ENCODE measurements at regions not wholly inside any gene's neighbourhood (a gene's known extent, or its start where the extent isn't known, plus 50 kb on each side); places are given as distances from the start of the nearest gene placed in this dataset.

DNA sequence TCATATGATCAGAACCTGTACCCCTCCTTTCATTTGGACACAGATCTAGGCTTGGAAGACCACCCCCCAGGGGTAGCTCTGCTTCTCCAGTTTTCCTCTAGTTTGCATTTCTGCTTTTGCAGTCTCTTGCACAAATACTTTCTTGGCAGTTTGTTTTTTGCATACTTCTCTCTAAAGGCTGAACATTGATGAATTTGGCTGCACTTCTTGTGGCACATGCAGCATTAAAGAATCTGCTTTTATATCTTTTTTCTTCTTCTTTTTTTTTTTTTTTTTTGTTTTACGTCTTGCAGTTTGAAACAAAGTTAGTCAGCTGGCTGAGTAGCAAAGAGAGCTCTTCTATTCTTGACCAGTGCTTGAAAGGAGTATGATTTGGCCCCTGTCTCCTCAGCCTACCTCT, 273.0 kb downstream of the GLUD2 start:
- Histone ChIP-seq H3K4me1 (no peaks in the 10 kb centered on the region), H3K4me3 (no peak overlapping the region), H3K9me3 (no peaks in the 10 kb centered on the region), H3K36me3 (ENCODE audit: low read depth, missing control alignments) (no peaks in the 10 kb centered on the region), H3K27me3 (no peaks in the 10 kb centered on the region), H3K27ac (no peak overlapping the region)
- TF ChIP-seq POLR2A (IDR thresholded peaks at IDR 0.05), result no peak
- TF ChIP-seq, protein P1, sequence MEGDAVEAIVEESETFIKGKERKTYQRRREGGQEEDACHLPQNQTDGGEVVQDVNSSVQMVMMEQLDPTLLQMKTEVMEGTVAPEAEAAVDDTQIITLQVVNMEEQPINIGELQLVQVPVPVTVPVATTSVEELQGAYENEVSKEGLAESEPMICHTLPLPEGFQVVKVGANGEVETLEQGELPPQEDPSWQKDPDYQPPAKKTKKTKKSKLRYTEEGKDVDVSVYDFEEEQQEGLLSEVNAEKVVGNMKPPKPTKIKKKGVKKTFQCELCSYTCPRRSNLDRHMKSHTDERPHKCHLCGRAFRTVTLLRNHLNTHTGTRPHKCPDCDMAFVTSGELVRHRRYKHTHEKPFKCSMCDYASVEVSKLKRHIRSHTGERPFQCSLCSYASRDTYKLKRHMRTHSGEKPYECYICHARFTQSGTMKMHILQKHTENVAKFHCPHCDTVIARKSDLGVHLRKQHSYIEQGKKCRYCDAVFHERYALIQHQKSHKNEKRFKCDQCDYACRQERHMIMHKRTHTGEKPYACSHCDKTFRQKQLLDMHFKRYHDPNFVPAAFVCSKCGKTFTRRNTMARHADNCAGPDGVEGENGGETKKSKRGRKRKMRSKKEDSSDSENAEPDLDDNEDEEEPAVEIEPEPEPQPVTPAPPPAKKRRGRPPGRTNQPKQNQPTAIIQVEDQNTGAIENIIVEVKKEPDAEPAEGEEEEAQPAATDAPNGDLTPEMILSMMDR (IDR thresholded peaks at IDR 0.05), result no peak
- no peak for DNase-seq
- intact Hi-C loops (cut with DNase I; ENCODE audit: low total_unique reads), result no loop called here
- 20 to 30% methylated on average over 1 of the region's 1 CpG for WGBS, 2 donors

GRCh38 chrX:121322159-121322558, 274.7 kb downstream of the GLUD2 start:
- Histone ChIP-seq H3K36me3 (ENCODE audit: low read depth, missing control alignments) (no peaks in the 10 kb centered on the region), H3K4me1 (no peaks in the 10 kb centered on the region), H3K27ac (no peak overlapping the region), H3K9me3 (no peaks in the 10 kb centered on the region), H3K27me3 (no peaks in the 10 kb centered on the region), H3K4me3 (no peak overlapping the region)
- DNase-seq, result no peak
- 75 to 86% methylated on average over 1 of the region's 1 CpG for WGBS, 2 donors
- TF ChIP-seq, protein P1 (IDR thresholded peaks at IDR 0.05), result peak in 1 of 3 experiments; percentile 10
- no peak for TF ChIP-seq POLR2A (IDR thresholded peaks at IDR 0.05)
- intact Hi-C loops (cut with DNase I; ENCODE audit: low total_unique reads), result no loop called here

DNA sequence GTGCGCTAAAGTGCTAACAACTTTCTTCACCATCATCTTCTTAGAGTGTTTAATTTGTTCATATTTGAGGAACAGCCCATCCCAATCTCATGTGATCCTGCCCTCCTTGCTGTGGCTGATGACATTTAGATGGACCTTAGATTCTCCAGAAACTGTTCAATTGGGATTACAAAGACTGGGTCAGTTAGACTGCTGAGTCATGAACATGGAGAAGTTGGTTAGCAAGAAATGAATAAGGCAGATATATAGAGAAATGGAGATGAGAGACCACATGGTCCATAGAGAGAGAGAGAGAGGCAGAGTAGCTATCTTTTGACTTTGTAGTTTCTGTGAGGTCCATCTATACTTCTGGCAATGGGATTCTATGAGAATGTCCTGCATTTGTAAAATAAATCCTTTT, 275.9 kb downstream of the GLUD2 start:
- no peaks in the 10 kb centered on the region for H3K4me1 ChIP-seq
- WGBS, 2 donors, result 92 to 94% methylated on average over 1 of the region's 1 CpG
- no peaks in the 10 kb centered on the region for H3K9me3 ChIP-seq
- H3K36me3 ChIP-seq (ENCODE audit: low read depth, missing control alignments), result no peaks in the 10 kb centered on the region
- TF ChIP-seq, protein P1 (IDR thresholded peaks at IDR 0.05), result no peak
- no peak for TF ChIP-seq POLR2A (IDR thresholded peaks at IDR 0.05)
- no peak for DNase-seq
- H3K27ac ChIP-seq, result no peak overlapping the region
- intact Hi-C loops (cut with DNase I; ENCODE audit: low total_unique reads), result no loop called here
- H3K4me3 ChIP-seq, result no peak overlapping the region
- no peaks in the 10 kb centered on the region for H3K27me3 ChIP-seq

DNA sequence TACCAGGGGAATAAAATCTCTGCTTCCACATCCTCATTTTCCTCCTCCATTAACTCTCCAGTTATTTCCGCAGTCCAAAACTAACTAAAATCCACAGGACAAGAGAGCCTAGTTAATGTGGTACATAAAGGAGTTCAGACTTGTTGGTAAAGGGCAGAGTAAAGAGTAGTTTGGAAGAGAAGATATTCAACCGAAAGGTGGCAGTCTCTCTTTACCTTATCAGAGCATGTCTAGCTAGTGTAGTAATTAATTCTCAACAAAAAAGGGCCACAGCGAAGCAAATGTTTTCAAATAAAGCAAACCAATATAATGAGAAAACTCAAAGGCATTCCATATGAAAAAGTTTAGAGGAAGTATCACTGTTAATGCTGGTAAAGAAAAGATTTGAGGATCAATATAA, 286.5 kb downstream of the GLUD2 start:
- Histone ChIP-seq H3K27ac (no peak overlapping the region), H3K4me3 (no peak overlapping the region), H3K4me1 (no peaks in the 10 kb centered on the region), H3K9me3 (no peaks in the 10 kb centered on the region), H3K36me3 (ENCODE audit: low read depth, missing control alignments) (no peaks in the 10 kb centered on the region), H3K27me3 (no peaks in the 10 kb centered on the region)
- WGBS, 2 donors, result 76 to 81% methylated on average over 3 of the region's 3 CpGs
- DNase-seq, result no peak
- TF ChIP-seq, protein P1 (IDR thresholded peaks at IDR 0.05), result no peak
- no peak for TF ChIP-seq POLR2A (IDR thresholded peaks at IDR 0.05)
- intact Hi-C loops (cut with DNase I; ENCODE audit: low total_unique reads), result no loop called here

DNA sequence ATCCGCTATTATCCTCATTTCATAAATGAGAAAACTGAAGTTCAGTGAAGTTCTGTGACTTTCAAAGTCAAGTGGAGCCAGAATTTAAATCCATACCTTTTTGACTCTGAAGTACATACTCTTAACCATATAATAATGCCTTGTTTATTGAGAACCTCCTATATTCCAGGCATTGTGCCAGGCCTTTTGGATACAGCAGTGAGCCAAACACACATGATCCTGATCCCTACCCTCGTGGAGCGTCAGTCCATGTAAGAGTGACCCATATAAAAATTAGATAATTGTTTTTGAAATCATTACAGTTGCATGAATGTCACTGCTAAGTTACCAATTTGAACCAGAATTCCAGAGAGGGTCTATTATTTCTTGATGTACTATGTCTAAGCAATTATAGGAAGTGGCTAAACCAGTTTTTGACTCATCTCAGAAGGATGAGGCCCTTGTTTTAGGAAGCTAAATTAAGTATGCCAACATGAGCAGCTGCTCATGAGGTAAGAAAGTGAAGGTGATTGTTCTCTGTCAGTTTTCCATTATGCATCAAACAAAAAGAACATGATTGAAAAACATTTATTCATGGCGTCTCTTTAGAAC, 289.5 kb downstream of the GLUD2 start:
- 88 to 92% methylated on average over 4 of the region's 4 CpGs for WGBS, 2 donors
- intact Hi-C loops (cut with DNase I; ENCODE audit: low total_unique reads), result no loop called here
- no peak overlapping the region for H3K27ac ChIP-seq

More for the DNA sequence above, 289.5 kb downstream of the GLUD2 start:
- H3K9me3 ChIP-seq, result no peaks in the 10 kb centered on the region
- H3K4me3 ChIP-seq, result no peak overlapping the region
- H3K4me1 ChIP-seq, result no peaks in the 10 kb centered on the region
- no peaks in the 10 kb centered on the region for H3K27me3 ChIP-seq
- TF ChIP-seq, protein P1 (IDR thresholded peaks at IDR 0.05), result no peak
- TF ChIP-seq POLR2A (IDR thresholded peaks at IDR 0.05), result no peak
- no peaks in the 10 kb centered on the region for H3K36me3 ChIP-seq (ENCODE audit: low read depth, missing control alignments)
- no peak for DNase-seq

Data from testis (tissue), 2 donors.